ENCODE measurements at regions not wholly inside any gene's neighbourhood (a gene's known extent, or its start where the extent isn't known, plus 50 kb on each side); places are given as distances from the start of the nearest gene placed in this dataset.

DNA sequence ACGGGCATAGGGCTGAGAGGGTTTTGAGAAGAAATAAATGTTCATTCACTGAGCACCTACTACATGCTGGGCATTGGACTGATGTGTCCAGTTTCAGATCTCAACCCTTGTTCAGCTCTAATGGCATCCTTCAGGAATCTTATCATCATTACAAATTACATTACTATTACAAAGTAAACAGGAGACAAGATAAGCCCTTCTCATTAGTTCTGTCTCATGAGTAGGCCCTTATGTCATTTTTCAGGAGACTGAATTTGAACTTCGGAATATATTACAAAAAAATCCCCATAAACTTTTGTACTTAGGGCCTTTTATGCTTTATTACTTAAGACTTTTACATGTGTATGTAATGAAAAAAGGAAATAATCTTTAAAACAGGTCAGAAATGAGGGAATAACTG lies 289.7 kb downstream of the BAMBI start:
- ATAC-seq = no peak

- no peak for ATAC-seq
Observed at GRCh38 chr10:28969413-28969812, 292.1 kb downstream of the BAMBI start.

DNA sequence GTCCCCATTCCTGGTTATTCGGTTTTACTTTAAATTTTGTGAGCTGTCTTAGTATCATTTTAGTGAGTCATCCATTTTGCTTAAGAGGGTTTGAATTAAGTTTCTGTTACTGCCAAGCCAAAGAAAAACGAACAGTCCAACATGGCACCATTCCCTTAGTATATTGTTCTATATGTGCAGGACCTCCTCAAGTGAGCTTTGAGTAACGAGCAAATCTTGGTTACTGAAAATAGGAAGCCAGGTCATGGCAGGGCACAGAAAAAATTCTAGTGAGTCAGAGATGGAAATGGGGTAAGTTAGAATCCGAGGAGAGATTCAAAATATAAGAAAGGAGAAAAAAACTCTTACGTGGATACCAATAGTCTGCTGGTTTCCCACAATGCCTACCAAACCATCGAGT lies 292.9 kb downstream of the BAMBI start:
- ATAC-seq = no peak

- ATAC-seq = peak; percentile 88
Observed at GRCh38 chr10:28971255-28971654, 293.9 kb downstream of the BAMBI start.

- ATAC-seq = peak; percentile 53
Observed at GRCh38 chr10:28971764-28972163, 294.4 kb downstream of the BAMBI start.

DNA sequence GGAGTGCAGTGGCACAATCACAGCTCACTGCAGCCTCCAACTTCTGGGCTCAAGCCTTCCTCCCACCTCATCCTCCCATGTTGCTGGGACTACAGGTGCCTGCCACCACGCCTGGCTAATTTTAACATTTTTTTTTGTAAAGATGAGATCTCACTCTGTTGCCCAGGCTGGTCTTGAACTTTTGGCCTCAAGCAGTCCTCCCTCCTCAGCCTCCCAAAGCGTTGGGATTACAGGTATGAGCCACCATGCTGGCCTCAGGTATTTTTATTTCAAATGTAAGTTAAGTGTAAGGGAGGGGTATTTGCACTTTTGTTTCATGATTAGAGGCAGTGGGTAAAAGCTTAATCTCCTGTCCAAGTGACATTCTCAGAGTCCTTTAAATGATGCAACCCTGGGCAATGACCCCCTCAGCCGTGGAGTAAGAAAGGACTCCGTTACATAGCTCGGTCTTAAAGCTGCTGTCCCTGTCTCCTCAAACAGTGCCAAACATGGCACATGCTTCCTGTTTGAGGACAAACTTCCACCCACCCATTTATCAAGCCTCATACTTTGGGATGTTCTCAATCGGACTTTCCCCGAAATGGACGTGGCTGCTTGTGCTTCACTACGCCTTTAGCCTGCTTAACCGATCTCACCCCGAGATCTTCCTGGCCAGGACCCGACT lies 296.1 kb downstream of the BAMBI start:
- no peak for ATAC-seq

GRCh38 chr10:28975891-28976531 lies 298.7 kb downstream of the BAMBI start:
- peak; percentile 29 for ATAC-seq

GRCh38 chr10:28977518-28977917 lies 300.2 kb downstream of the BAMBI start:
- no peak for ATAC-seq

DNA sequence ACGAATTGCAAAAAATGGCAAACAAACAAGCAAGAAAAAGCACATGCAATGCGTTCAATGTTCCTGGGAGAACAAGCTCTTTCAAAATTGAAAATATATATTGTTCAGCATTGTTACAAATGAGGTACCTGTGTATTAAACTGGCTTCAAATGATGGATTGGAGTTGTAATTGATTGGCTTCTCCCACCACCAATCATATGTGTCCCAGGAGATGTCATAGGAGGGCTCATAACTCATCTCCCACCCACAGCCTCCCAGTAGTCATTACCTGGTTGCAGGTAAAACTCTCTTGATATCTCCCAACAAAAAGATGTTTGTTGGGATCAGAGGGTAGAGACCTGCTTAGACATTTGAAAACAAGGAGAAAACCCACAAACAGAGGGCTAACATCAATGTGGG lies 302.9 kb downstream of the BAMBI start:
- no peak for ATAC-seq

DNA sequence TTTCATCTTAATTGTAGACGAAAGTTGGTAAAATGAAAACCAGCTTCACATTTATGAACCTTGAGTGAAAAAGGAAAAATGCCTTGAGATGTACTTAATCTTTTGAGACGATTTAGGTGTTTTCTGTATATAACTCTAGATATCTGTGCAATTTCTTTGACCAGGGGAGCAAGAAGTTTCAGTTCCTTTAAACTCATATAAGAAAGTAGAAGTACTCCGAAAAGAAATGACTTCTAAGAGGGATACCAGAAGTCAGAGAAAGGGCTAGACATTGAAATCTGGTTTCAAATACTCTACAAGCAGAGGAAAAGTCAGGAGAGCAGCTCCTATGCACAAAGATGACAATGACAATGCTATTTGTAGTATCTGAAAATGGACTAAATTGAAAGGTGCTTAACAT lies 303.7 kb downstream of the BAMBI start:
- no peak for ATAC-seq

- ATAC-seq = no peak
Observed at GRCh38 chr10:28982974-28983373, 305.7 kb downstream of the BAMBI start.

- peak; percentile 75 for ATAC-seq
Observed at GRCh38 chr10:28983799-28984198, 305.1 kb upstream of the LYZL1 start.

- peak; percentile 97 for ATAC-seq
Observed at GRCh38 chr10:28984431-28984830, 304.4 kb upstream of the LYZL1 start.

DNA sequence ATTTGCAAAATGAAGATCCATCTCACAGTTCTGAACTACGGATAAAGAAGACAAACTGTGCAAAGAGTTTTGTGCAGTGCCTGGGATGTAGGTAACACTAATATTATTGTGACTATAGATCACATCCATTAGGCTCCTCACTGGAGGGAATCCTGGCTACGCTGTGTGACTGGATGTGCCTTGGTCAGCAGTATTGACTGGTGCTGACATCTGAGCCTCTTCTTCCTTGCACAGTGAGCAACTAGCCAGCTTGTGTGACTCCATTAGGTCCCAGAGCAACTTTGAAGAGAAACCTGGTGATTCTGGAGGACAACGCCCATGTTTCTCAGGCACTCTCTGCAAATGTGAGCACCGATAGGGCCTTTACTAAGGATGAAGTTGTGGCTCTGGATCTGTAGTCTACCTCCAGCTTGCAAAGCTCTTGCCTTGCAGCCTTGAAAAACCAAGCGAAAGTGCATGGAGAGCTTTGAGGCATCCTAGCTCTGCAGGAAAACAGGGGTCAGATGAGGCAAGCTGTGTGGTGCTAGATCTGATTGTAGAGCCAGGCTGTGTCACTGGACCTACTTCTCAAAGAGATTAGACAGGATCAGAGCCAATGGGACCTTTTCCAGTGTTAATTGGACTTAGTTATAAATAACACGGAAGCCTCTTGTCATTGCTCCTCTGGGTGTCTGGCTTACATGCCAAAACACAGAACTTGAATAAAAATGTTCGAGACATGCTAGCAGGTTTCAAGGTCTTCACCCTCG lies 303.6 kb upstream of the LYZL1 start:
- no peak for ATAC-seq

DNA sequence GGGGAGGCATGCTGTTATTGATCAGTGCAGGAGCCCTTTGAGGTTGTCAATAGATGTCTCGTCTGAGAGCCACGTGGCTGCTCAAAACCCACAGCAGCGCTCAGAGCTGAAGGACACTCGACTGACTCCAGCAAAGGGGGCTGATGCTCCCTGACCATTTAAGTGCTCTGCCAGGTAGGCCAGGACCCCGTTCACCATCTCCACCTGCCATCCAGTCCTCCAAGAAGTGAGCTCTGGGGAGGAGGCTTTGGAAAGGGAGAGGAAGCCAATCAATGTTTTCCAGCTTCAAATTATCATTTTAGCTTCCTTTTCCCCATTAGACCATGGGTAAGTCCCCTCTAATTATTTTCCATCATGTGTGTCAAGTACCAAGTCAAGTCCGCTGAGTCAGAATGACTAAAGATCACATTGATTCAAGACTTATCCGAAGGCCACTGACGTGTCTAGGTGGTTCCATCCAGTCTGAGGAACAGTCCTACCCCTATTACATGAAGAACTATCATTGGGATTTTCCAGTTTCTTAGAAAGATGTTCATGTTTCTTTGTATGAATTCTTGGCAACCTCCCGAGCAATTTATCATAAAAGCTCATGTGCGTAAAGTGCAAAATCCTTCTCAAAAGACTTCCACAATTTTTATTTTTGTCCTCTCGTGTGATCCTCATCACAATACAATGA lies 302.6 kb upstream of the LYZL1 start:
- peak; percentile 64 for ATAC-seq

GRCh38 chr10:28986856-28987255 lies 302.0 kb upstream of the LYZL1 start:
- ATAC-seq = no peak

- no peak for ATAC-seq
Observed at GRCh38 chr10:28987555-28988320, 301.1 kb upstream of the LYZL1 start.

GRCh38 chr10:28988980-28989379 lies 299.9 kb upstream of the LYZL1 start:
- no peak for ATAC-seq

DNA sequence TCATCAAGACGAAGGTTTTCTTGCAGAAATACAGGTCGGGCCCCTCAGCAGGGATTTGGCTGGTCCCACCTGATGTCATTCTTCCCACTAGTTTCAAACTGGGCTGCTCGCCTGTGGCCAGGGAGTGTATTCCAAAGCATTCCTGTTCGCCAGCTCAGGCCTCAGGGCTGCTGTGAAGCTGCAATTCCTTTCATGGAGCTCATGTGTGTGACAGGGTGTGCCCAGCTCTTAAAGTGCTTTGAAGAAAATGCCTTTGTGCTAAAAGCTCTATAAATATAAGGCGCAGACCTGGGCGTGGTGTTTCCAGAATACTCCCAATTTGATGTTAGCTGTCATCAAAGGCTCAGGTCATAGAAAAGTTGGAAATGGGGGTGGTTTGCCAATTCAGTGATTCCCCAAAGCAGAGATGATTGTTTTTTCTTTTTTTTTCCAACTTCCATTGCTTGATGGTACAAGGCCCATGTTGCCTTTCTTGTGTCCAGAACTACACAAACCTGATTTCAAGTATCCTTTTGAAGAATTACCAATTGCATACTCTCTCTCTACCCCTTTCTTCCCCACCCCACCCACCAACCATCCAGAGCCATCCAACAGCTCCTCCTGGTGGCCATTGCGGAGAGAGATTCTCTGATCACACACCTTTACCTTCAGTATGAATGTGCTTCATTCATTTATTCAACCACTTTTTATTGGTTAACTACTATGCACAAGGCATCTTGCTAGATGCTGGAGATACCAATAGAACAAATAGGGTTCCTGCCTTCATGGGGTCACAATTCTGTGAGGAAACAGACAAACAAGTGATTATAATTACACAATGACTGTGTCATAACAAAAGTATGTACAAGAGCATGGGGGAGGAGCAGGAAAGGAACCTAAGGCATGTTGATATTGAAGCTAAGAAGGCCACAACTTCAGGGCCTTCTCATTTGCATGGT lies 297.3 kb upstream of the LYZL1 start:
- peak; percentile 93 for ATAC-seq

DNA sequence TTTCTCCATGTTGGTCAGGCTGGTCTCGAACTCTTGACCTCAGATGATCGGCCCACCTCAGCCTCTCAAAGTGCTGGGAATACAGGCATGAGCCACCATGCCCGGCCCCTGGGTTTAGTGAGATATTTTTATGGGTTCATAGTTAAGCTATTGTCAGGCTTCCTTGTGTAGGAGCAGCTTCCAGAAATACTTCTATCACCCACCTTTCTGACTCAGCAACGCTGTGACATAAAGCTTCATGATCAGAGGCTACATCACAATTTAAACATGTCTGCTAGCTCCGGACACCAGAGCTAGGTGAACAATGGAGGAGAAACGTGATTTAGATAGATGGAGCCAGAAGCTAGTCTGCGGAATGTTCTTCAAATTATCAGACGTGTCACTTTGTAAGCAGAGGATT lies 295.8 kb upstream of the LYZL1 start:
- no peak for ATAC-seq

GRCh38 chr10:28993861-28994260 lies 295.0 kb upstream of the LYZL1 start:
- no peak for ATAC-seq

Data from esophagus mucosa (tissue), 1 donor.